ENCODE measurements at regions not wholly inside any gene's neighbourhood (a gene's known extent, or its start where the extent isn't known, plus 50 kb on each side); places are given as distances from the start of the nearest gene placed in this dataset.

DNA sequence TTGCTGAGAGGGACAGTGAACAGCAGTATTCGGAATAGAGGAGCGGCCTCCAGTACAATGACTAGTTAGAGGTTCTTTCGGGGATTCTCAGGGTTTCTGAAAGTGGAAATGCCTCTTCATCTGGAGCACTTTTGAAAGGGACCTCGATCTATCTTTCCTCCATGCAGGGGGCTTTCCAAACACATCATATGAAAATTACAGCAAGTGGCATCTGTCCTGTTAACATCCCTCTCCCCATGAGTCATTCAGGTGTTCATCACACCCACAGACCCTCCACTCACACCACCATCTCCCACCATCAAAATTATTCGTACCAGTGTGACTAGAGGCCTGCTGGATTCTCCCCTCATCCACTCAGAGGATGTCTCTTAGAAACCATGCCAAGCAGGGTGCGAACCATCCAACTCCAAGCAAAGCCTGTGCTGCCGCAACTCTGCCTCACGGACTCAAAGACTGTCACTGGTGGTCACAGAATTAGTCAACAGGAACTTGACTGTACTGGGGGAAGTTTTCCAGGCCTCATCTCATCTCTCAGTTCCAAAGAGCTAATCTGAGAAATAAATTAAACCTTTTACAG is 211.1 kb downstream of the MRPL39 start:
- intact Hi-C loops (cut with DNase I): no loop called here
- no peak for ATAC-seq
- DNase-seq (ENCODE audit: missing footprints): no peak

DNA sequence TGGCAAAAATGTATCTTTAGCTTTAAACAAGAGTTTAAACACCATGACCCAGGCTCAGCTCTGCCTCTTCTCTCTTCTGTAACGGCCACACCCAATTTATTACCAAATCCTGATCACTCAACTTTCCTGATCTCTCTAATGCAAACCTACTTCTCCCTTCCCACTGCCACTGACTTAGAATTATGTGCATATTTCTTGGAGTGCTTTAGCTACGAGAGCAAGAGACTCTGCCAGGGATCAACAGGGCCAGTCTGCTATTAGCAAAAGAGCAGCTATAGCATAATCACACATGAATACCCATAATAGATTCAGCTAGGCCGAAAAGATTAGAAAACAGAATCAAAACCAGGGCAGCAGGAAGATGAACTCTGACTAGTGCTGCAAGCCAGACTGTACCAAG is 215.5 kb downstream of the MRPL39 start:
- intact Hi-C loops (cut with DNase I): no loop called here
- DNase-seq (ENCODE audit: missing footprints) (no peak), ATAC-seq (no peak)

DNA sequence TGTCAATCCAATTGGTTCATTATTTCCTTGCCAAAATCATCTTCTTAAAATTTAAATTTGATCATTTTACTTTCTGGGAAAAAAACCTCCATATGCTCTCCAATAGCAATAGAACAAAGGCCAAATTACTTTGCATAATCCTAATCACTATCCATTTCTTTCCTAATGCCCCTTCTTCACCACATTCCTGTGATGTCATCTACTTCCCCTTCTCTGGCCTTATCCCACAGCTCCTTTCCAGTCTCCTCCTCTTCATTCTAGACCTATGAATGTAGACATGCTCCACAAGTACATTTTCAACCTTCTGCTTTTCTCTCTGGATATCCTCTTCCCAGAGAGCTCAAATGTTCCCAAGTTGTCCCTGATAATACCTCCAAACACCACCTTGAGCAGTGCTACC is 216.6 kb downstream of the MRPL39 start:
- intact Hi-C loops (cut with DNase I): no loop called here
- ATAC-seq: no peak
- no peak for DNase-seq (ENCODE audit: missing footprints)

DNA sequence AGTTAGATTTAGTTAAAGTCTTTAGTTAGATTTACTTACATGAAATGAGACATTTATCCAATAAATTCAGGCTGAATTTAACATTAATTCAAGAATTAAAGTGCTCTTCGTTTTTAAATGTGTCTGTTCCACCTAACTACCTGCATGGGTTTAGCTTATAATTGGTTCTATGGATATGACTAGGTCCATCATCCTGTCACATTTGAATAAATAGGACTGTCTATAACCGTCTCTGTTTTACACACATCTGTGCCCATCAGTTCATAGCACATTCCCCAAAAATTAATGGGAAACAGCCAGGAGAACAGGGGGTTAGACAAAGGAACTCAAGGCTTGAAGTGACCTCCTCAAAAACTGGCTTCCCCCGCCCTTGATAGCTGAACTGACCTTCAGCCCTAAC is 219.6 kb downstream of the MRPL39 start:
- intact Hi-C loops (cut with DNase I): loop anchor here (5.0 kb wide), 1 partner anchor 490 kb away; no protein-coding TSS in a partner anchor
- DNase-seq (ENCODE audit: missing footprints): no peak
- no peak for ATAC-seq

DNA sequence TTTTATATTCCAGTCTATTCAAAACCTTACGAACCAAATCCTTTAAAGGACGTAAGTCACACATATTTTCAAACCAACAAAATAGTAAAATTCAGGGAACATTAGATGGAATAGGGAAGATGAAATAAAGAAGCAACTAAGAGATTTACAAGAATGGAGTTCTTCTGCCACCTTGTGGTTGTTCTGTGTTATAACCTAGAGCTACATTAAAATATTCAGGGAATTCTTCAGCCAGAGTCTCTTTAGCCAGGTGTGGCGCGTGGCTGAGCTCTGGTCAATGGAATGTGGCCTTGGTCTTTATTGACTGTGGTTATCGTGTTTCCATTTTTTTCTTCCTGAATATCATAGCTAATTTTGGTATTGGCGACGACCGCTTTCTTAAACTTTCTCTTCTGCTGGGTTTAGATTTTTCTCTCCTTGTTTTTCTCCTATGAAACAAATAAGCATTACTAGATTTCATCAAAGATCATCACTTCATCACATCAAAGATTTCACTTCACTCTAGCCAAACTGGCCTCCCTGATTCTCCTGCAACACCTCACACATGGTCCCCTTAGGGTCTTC is 221.3 kb downstream of the MRPL39 start:
- intact Hi-C loops (cut with DNase I): loop anchor here (5.0 kb wide), 1 partner anchor 489 kb away; no protein-coding TSS in a partner anchor
- DNase-seq (ENCODE audit: missing footprints) (peak; percentile 30), ATAC-seq (no peak)

DNA sequence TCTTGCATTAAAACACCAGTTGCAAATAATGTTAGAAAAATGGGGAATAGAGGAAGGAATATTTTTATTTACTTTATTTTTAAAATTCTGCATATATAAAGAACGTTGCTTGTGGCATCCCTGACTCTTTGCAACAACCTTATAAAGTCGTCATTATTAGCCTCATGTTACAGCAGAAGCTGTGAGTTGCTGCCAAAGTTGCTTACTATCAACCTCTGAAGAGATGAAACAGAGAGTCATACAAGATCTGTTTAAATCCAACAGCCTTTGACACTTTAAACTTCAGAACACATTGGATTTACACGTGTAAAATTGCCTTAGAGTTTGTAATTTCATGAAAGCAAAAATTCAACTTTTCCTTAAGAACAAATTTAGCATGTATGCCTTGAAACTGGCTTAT is 221.9 kb downstream of the MRPL39 start:
- intact Hi-C loops (cut with DNase I): loop anchor here (5.0 kb wide), 1 partner anchor 488 kb away; no protein-coding TSS in a partner anchor
- no peak for ATAC-seq

DNA sequence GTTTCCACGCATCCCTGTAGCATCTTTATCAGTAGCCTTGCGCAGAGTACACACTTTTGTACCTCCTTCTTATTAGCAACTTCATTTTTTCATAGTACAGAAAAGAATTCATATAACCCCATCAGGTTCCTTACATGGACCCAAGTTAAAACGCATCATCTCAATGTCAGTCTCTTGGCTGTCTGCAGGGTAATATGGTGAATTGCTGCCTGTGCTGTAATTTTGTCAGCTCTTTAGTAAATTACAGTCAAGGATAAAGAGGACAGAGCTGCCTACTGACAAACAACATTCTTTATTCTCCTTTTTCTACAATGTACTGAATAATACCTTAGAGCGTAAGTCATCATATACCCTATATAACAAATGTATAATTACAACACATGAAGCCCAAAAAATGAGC is 222.5 kb downstream of the MRPL39 start:
- DNase-seq (ENCODE audit: missing footprints) (no peak), ATAC-seq (no peak)
- intact Hi-C loops (cut with DNase I): loop anchor here (5.0 kb wide), 1 partner anchor 487 kb away; no protein-coding TSS in a partner anchor

More for the DNA sequence above, 221.9 kb downstream of the MRPL39 start:
- no peak for DNase-seq (ENCODE audit: missing footprints)

DNA sequence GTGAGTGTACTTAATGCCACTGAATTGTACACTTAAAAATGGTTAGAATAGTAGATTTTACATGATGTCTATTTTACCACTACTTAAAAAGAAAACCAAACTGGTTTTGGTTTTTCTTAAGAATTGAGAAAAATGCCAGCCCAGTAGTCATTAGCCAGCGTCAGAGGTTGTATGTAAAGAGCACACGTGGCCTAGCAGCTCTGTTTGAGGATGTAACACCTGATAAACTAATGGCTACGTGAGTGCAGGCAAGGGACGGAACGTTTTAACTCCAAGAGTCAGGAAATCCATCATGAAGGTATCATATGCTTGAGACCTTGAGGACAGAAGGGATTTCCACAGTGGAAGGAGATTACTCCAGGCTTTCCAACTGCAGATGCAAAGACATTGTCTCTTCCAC is 223.7 kb downstream of the MRPL39 start:
- ATAC-seq (no peak), DNase-seq (ENCODE audit: missing footprints) (no peak)
- intact Hi-C loops (cut with DNase I): no loop called here

DNA sequence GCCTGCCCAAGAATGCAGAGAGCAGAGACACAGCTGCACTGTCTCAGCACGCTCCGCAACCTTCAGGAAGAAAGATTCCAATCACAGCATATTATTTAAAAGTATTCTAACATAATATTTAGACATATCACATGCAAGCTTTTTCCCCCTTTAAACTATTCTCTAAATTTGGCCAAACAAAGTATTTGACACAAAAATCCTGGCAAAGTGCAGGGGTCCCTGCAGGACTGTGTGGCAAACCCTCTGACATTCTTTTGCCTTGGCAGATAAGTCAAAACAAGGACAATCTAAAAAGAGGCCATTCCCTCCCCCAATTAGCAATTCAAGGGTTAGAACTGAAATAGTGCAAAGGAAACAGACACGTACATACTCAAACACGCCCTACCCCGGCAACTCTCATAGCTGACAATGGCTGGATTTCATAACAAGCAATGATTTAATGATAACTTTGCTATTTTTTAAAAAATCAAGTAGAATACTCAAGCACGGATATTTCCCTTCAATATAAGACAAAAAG is 225.3 kb downstream of the MRPL39 start:
- ATAC-seq: no peak
- DNase-seq (ENCODE audit: missing footprints): no peak
- intact Hi-C loops (cut with DNase I): no loop called here

DNA sequence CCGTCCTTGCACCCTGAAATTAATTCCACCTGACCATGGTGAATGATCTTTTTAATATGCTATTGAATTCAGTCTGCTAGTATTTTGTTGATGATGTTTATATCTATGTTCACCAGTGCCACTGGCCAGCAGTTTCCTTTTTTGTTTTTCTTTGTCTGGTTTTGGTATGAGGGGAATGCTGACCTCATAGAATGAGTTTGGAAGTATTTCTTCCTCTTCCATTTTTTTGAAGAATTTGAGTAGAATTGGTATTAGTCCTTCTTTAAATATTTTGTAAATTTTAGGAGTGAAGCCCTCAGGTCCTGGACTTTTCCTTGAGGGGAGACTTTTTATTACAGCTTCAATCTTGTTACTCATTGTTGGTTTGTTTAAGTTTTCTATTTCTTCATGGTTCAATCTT is 231.6 kb downstream of the MRPL39 start:
- DNase-seq (ENCODE audit: missing footprints): no peak
- intact Hi-C loops (cut with DNase I): no loop called here
- no peak for ATAC-seq

DNA sequence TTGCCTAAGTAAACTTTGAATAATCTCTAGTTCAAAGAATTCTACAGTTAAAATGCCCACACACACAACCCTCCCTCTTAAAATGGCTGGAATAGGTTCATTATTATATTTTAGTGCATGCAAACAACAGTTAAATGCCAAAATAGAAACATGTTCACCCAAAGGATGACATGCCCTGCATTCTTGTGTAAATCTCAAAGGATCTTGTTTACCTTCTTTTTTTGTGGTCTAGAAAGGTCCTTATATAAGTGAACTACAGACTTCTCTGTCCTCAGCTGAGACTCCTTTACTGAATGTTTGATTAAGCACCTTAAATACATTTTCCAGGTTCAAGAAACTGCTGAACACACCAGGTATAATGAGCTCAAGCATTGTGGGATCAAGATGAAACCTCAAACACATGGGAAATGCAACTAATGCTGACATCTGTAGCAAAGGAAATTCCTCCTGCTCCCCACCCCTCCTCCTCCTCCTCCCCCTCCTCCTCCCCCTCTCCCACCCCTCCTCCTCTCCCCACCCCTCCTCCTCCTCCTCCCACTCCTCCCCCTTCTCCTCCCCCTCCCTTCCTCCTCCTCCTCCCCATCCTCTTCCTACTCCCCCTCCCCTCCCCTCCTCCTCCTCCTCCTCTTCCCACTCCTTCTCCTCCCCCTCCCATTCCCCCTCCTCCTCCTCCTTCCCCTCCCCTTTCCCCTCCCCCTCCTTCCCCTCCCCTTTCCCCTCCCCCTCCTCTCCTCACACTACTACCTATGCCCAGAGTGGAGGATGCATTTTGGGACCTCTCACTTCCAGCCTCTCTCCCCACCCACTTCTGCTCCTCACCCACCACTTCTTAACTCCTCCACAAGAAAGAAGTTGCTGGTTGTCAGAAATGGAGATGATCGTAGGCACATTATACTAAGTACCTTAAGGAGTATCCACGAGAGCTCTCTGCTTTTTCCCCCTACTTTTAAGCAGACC is 233.9 kb downstream of the MRPL39 start:
- DNase-seq (ENCODE audit: missing footprints) (no peak), ATAC-seq (no peak)
- intact Hi-C loops (cut with DNase I): no loop called here

DNA sequence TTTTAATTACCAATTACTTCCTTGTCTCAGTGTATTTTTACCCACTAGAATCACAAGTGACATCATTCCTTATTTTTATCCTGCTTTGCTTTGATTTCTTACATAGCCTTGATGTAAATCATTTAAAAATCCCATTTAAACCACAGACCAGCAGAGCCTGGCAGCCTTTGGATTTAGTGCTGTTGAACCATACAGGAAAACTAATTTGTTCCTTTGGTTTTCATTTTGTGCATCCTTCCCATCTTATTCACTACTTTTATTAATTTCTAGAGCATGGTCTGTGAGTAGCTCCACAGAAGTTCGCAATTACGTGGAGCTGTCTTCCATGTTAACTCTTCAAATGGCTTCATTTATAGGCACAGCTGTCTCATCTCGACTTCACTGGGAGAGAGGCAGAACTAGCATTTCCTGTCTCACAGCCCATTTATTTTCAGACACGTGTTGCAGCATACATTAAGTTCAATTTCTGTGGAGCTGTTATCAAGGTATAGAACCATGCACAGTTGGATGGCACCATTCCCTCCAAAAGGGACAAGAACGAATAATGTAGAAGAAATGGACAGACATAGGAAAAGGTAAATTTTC is 235.3 kb downstream of the MRPL39 start:
- no peak for DNase-seq (ENCODE audit: missing footprints)
- ATAC-seq: no peak
- intact Hi-C loops (cut with DNase I): no loop called here

DNA sequence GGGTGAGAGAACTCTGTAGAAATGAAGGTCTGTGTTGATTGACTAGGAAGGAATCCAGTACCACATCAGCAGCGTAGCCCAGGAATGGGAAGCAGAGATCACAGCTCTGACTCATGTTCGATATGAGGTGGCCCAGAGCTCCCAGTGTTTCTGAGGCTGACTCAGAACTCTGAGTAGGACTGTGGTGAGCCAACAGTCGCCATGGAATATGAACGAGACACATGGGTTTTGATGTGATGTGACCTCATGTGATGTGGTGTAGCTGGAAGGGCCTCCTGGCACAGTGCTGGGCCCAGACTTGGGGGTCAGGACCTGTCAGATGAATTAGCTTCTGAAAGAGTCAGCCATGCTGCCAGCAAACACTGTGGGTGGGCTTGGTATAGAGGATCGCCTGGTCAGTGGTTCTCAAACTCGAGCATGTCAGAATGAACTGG is 237.0 kb downstream of the MRPL39 start:
- intact Hi-C loops (cut with DNase I): no loop called here
- no peak for ATAC-seq
- no peak for DNase-seq (ENCODE audit: missing footprints)

DNA sequence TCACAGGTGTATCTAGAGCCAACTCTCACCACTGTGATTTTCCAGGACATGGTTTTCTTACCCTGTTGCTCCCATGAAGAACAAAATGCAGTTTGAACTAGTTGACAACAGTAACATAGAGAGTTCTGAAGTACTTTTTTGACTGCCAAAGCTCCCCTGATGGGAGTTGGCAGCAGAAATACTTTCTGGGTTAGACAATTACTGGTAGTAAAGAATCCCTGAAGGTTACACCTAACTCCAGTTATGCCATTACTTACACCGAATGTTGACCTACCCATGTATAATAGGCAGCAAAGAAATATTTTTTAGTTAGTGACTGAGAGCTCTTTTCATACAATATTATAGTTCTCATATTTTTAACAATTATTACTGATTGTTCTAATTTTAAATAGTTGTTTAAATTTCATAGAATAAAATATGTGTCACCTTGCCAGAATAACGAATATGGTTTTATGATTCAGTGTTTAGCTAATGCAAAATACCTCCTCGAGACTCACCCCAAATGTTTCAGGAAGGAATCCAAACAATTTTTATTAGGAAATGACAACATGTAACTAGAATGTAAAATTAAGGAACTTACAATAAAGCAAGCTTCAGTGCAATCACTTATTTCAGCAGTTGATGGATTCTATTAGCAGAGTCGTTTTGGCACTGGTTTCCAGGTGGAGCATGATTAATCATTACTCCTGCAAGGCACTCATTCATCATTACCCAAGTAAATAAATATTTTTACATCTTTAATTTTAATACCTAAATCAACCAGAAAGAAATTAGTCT is 237.6 kb downstream of the MRPL39 start:
- DNase-seq (ENCODE audit: missing footprints) (no peak), ATAC-seq (no peak)
- intact Hi-C loops (cut with DNase I): no loop called here

DNA sequence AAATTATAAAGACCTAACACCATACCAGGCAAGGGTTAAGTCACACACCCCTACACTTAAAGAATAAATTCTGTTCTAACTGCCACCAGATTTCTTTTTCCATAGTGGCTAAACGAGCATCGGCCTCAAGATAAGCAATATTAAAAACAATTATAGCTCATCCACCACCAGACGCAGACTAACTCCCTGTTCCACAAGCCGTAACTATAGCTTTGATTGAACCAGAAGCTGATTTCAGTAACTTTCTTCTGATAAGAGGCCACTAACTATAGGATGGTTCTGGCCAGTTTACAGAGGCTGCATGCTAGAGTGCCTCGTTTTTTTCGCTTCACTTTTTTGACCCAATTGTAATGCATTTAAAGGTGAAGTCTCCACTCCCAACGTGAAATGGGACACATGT is 238.8 kb downstream of the MRPL39 start:
- no peak for DNase-seq (ENCODE audit: missing footprints)
- intact Hi-C loops (cut with DNase I): no loop called here
- ATAC-seq: no peak

DNA sequence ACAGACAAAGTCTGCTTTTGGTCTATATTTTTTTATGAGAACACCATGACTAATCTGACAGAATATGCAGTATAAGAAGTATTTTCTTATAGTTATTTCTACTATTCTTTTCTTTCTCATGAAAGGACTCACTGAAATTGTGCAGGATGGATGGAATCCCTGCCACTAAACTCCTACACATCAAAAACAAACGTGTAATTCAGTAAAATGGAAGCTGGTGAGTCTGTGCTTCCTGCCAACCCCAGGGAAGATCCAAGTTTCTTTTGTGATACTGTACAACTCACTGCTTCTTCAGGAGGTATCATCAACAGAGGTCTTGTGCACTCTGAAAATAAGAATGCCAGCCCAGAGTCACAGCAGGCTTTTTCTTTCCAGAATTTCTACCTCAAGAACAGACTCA is 241.2 kb downstream of the MRPL39 start:
- DNase-seq (ENCODE audit: missing footprints): no peak
- intact Hi-C loops (cut with DNase I): no loop called here
- no peak for ATAC-seq

DNA sequence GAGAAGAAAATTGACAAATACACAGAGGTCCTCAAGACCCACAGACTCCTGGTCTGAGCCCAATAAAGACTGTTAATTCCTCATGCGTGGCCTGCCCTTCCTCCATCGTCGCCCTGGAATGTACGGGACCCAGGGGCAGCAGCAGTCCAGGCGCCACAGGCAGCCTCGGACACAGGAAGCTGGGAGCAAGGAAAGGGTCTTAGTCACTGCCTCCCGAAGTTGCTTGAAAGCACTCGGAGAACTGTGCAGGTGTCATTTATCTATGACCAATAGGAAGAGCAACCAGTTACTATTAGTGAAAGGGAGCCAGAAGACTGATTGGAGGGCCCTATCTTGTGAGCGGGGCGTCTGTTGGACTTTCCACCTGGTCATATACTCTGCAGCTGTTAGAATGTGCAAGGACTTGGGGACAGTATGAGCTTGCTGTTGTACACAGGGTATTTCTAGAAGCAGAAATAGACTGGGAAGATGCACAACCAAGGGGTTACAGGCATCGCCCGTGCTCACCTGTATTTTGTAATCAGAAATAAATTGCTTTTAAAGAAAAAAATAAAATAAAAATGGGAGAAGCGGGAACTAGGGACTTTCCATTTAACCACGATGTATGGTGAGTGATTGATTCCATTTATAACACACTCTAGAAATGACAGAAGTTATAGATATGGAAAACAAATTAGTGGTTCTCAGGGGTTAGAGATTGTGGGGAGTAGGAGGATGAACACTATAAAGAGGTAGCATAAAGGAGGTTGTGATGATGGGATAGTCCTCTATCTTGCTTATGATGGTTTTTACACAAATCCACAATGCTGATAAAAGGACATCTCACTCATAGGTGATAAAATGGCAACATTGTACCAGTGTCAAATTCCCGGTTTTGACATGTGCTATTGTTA is 244.7 kb downstream of the MRPL39 start:
- intact Hi-C loops (cut with DNase I): no loop called here

DNA sequence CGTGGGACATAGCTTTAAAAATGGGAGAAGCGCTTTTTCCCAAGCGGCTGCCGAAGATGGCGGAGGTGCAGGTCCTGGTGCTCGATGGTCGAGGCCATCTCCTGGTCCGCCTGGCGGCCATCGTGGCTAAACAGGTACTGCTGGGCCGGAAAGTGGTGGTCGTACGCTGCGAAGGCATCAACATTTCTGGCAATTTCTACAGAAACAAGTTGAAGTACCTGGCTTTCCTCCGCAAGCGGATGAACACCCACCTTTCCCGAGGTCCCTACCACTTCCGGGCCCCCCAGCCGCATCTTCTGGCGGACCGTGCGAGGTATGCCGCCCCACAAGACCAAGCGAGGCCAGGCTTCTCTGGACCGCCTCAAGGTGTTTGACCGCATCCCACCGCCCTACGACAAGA is 245.5 kb downstream of the MRPL39 start:
- intact Hi-C loops (cut with DNase I): no loop called here
- no peak for ATAC-seq
- DNase-seq (ENCODE audit: missing footprints): no peak

More for the DNA sequence above, 244.7 kb downstream of the MRPL39 start:
- ATAC-seq (no peak), DNase-seq (ENCODE audit: missing footprints) (no peak)

All from Right ventricle myocardium inferior (tissue), 1 donor.